GM03348 (cell line): ENCODE measurements at regions not wholly inside any gene's neighbourhood (a gene's known extent, or its start where the extent isn't known, plus 50 kb on each side); places are given as distances from the start of the nearest gene placed in this dataset.
"Not testable (repeated sequence)": the region's sequence is repeated elsewhere in the genome, so short reads cannot be mapped to it uniquely, and the experiment has no call there.

Source experiments
- DNase-seq: peaks from one replicate; pipeline ENCODE4 v3.0.0; 2012; ENCODE audit warnings: low spot score

- no peak for DNase-seq
Measured at GRCh38 chr12:17097674-17098073, 491.7 kb upstream of the LMO3 start.

GRCh38 chr12:17084831-17085230 is 478.9 kb upstream of the LMO3 start:
- no peak for DNase-seq

- no peak for DNase-seq
Measured at GRCh38 chr12:17079251-17079909, 473.4 kb upstream of the LMO3 start.

GRCh38 chr12:17077594-17077993 is 471.6 kb upstream of the LMO3 start:
- DNase-seq, result no peak

GRCh38 chr12:17076811-17077210 is 470.8 kb upstream of the LMO3 start:
- DNase-seq, result no peak

- no peak for DNase-seq
Measured at GRCh38 chr12:17076028-17076744, 470.2 kb upstream of the LMO3 start.

GRCh38 chr12:17064834-17065233 is 458.9 kb upstream of the LMO3 start:
- no peak for DNase-seq

GRCh38 chr12:17062267-17063036 is 456.5 kb upstream of the LMO3 start:
- no peak for DNase-seq

GRCh38 chr12:17060260-17060659 is 454.3 kb upstream of the LMO3 start:
- DNase-seq, result no peak

GRCh38 chr12:17056546-17056945 is 450.6 kb upstream of the LMO3 start:
- no peak for DNase-seq

GRCh38 chr12:17038923-17039322 is 433.0 kb upstream of the LMO3 start:
- no peak for DNase-seq

GRCh38 chr12:17035372-17035771 is 429.4 kb upstream of the LMO3 start:
- no peak for DNase-seq

GRCh38 chr12:17030338-17030737 is 424.4 kb upstream of the LMO3 start:
- no peak for DNase-seq

- DNase-seq, result no peak
Measured at GRCh38 chr12:17028348-17028747, 422.4 kb upstream of the LMO3 start.

- DNase-seq, result not testable (repeated sequence)
Measured at GRCh38 chr12:17025424-17025823, 419.5 kb upstream of the LMO3 start.

GRCh38 chr12:17020765-17021164 is 414.8 kb upstream of the LMO3 start:
- DNase-seq, result no peak

- no peak for DNase-seq
Measured at GRCh38 chr12:17017402-17017801, 411.4 kb upstream of the LMO3 start.

- no peak for DNase-seq
Measured at GRCh38 chr12:17016116-17016864, 410.3 kb upstream of the LMO3 start.

GRCh38 chr12:17015501-17015900 is 409.5 kb upstream of the LMO3 start:
- DNase-seq, result no peak

GRCh38 chr12:17007442-17008040 is 401.6 kb upstream of the LMO3 start:
- DNase-seq, result not testable (repeated sequence)

GRCh38 chr12:16998538-16998937 is 392.6 kb upstream of the LMO3 start:
- not testable (repeated sequence) for DNase-seq

- no peak for DNase-seq
Measured at GRCh38 chr12:16984484-16984883, 378.5 kb upstream of the LMO3 start.
